ENCODE measurements at regions not wholly inside any gene's neighbourhood (a gene's known extent, or its start where the extent isn't known, plus 50 kb on each side); places are given as distances from the start of the nearest gene placed in this dataset.

GRCh38 chr18:29397536-29397935 lies 1220.6 kb upstream of the CDH2 start:
- SMC1A ChIA-PET (ENCODE audit: uncharacterized antibody, unreplicated experiment) = no interaction called here
- no peak overlapping the region for H3K27ac ChIP-seq (ENCODE audit: control insufficient read depth, insufficient read depth)
- ATAC-seq (no peak), FAIRE-seq (no peak), DNase-seq (ENCODE audit: low read depth, low spot score) (no peak)
- BruUV-seq (replicated peaks) = no TSS peak
- intact Hi-C loops (cut with micrococcal nuclease; ENCODE audit: unreplicated experiment) = no loop called here
- TF ChIP-seq RELB (IDR thresholded peaks at IDR 0.05; ENCODE audit: low read depth) (no peak), TARDBP (IDR thresholded peaks at IDR 0.05; ENCODE audit: borderline replicate concordance) (no peak), NR2C1 (IDR thresholded peaks at IDR 0.05) (no peak), JUND (IDR thresholded peaks at IDR 0.05; ENCODE audit: low read depth, low read length) (no peak), SPI1 (IDR thresholded peaks at IDR 0.05; ENCODE audit: borderline replicate concordance, insufficient read depth, low read depth, low read length) (no peak), POLR2AphosphoS5 (IDR thresholded peaks at IDR 0.05; ENCODE audit: low read length) (no peak), PKNOX1 (IDR thresholded peaks at IDR 0.05) (no peak)
- H3K36me3 ChIP-seq (ENCODE audit: control insufficient read depth in 2 of 2, insufficient read depth in 2 of 2, low read length in 1 of 2) = no peaks in the 10 kb centered on the region
- no peaks in the 10 kb centered on the region for H3K4me1 ChIP-seq (ENCODE audit: control insufficient read depth, insufficient read depth, low read length)
- RAD21 ChIA-PET (ENCODE audit: unreplicated experiment) = no interaction called here
- 31% methylated on average over 1 of the region's 1 CpG for whole genome bisulfite sequencing (ENCODE audit: insufficient coverage, insufficient replicate concordance, low lambda C conversion rate, missing lambda C conversion rate)
- no peaks in the 10 kb centered on the region for H3K27me3 ChIP-seq (replicated peaks in 1 of 2; ENCODE audit: control insufficient read depth in 2 of 2, insufficient read depth in 2 of 2, low read length in 1 of 2)
- H3K9ac ChIP-seq (ENCODE audit: control insufficient read depth, insufficient read depth, low read length) = no peak overlapping the region
- H3K4me2 ChIP-seq (ENCODE audit: control insufficient read depth, insufficient read depth) = no peak overlapping the region
- H3K9me3 ChIP-seq (replicated peaks; ENCODE audit: control insufficient read depth, insufficient read depth, low read length) = no peaks in the 10 kb centered on the region
- no peak overlapping the region for H3K4me3 ChIP-seq
- CTCF ChIA-PET = no interaction called here
- H4K20me1 ChIP-seq (ENCODE audit: control insufficient read depth, insufficient read depth) = no peaks in the 10 kb centered on the region
- H3K79me2 ChIP-seq (ENCODE audit: control insufficient read depth, insufficient read depth, low read length) = no peaks in the 10 kb centered on the region
- in situ Hi-C loops (cut with MboI) = no loop called here
- POLR2A ChIA-PET = no interaction called here
- H2AFZ ChIP-seq (ENCODE audit: control insufficient read depth, low read depth, low read length) = no peak overlapping the region
